ENCODE measurements at regions not wholly inside any gene's neighbourhood (a gene's known extent, or its start where the extent isn't known, plus 50 kb on each side); places are given as distances from the start of the nearest gene placed in this dataset.

GRCh38 chr5:39605588-39606575 is 181.1 kb upstream of the DAB2 start:
- FAIRE-seq = no peak
- DNase-seq (ENCODE audit: insufficient read length, low spot score) = no peak
- TF ChIP-seq TAF1 (IDR thresholded peaks at IDR 0.05; ENCODE audit: low read depth, low read length) = no peak
- no peak for TF ChIP-seq SPI1 (IDR thresholded peaks at IDR 0.05; ENCODE audit: low read depth, low read length)
- no peak for TF ChIP-seq POLR2AphosphoS5 (IDR thresholded peaks at IDR 0.05; ENCODE audit: low read depth, low read length)
- TF ChIP-seq POU2F2 (IDR thresholded peaks at IDR 0.05; ENCODE audit: low read depth, low read length) = no peak
- no peak for TF ChIP-seq PAX5 (IDR thresholded peaks at IDR 0.05; ENCODE audit: insufficient read depth, low read length, severe bottlenecking)
- no peak for TF ChIP-seq POLR2A (IDR thresholded peaks at IDR 0.05; ENCODE audit: low read depth, low read length)

DNA sequence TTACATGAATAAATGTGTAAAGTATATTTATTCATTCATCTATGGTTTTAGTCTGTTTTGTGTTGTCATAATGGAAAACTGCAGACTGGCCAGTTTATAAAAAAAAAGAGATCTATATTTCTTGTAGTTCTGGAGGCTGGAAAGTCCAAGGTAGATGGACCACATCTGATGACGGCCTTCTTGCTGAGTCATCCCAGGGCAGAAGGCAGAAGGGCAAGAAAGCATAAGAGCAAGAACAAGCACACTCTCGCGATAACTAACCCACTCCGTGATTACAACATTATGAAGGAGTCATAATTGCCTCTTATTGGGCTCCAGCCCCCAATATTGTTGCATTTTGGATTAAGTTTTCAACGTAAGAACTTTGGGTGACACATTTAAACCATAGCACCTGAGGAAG is 180.4 kb upstream of the DAB2 start:
- DNase-seq (ENCODE audit: insufficient read length, low spot score) (no peak), FAIRE-seq (no peak)
- TF ChIP-seq POLR2A (IDR thresholded peaks at IDR 0.05; ENCODE audit: low read depth, low read length) (no peak), POLR2AphosphoS5 (IDR thresholded peaks at IDR 0.05; ENCODE audit: low read depth, low read length) (no peak), TAF1 (IDR thresholded peaks at IDR 0.05; ENCODE audit: low read depth, low read length) (no peak), POU2F2 (IDR thresholded peaks at IDR 0.05; ENCODE audit: low read depth, low read length) (no peak), SPI1 (IDR thresholded peaks at IDR 0.05; ENCODE audit: low read depth, low read length) (no peak)

- no peak for TF ChIP-seq SPI1 (IDR thresholded peaks at IDR 0.05; ENCODE audit: low read depth, low read length)
- TF ChIP-seq PAX5 (IDR thresholded peaks at IDR 0.05; ENCODE audit: insufficient read depth, low read length, severe bottlenecking) = no peak
- no peak for TF ChIP-seq TAF1 (IDR thresholded peaks at IDR 0.05; ENCODE audit: low read depth, low read length)
- no peak for TF ChIP-seq POU2F2 (IDR thresholded peaks at IDR 0.05; ENCODE audit: low read depth, low read length)
- TF ChIP-seq POLR2AphosphoS5 (IDR thresholded peaks at IDR 0.05; ENCODE audit: low read depth, low read length) = no peak
- TF ChIP-seq POLR2A (IDR thresholded peaks at IDR 0.05; ENCODE audit: low read depth, low read length) = no peak
- DNase-seq (ENCODE audit: insufficient read length, low spot score) = no peak
- no peak for FAIRE-seq
These were observed 179.7 kb upstream of the DAB2 start for GRCh38 chr5:39604491-39604890.

DNA sequence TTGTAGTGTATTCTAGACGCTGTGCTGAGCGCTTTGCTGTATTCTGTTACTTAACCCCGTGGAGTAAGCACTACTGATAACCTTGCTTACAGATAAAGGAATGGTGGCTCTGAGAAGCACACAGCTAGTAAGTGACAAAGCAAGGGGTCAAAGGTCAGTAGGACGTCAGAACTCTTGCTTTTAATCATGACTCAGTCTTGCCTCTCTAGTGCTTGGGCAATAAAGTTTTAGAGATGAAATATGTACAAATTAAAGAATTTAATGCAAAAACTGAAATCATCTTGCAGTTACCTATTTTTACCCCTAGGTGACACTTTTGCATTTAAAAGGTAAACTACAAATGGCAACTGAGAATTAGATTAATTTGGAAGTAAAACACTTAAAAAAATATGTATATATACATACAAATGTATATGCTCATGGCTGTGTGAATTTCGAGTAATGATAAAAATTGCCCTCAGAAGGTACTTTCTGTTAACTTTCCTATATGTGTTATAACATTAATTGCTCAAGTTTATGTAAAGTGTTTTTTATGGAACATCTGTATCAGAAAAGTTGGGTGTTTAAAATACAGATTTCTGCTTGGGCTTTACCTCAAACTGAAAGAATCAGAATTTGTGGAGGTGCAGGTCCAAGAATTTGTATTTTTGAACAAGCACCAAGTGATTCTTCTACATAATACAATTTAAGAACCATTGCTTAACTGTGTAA is 175.1 kb upstream of the DAB2 start:
- no peak for TF ChIP-seq POLR2AphosphoS5 (IDR thresholded peaks at IDR 0.05; ENCODE audit: low read depth, low read length)
- TF ChIP-seq PAX5 (IDR thresholded peaks at IDR 0.05; ENCODE audit: insufficient read depth, low read length, severe bottlenecking) = no peak
- no peak for TF ChIP-seq SPI1 (IDR thresholded peaks at IDR 0.05; ENCODE audit: low read depth, low read length)
- TF ChIP-seq POLR2A (IDR thresholded peaks at IDR 0.05; ENCODE audit: low read depth, low read length) = no peak
- no peak for TF ChIP-seq POU2F2 (IDR thresholded peaks at IDR 0.05; ENCODE audit: low read depth, low read length)
- TF ChIP-seq TAF1 (IDR thresholded peaks at IDR 0.05; ENCODE audit: low read depth, low read length) = no peak
- DNase-seq (ENCODE audit: insufficient read length, low spot score) (no peak), FAIRE-seq (no peak)

DNA sequence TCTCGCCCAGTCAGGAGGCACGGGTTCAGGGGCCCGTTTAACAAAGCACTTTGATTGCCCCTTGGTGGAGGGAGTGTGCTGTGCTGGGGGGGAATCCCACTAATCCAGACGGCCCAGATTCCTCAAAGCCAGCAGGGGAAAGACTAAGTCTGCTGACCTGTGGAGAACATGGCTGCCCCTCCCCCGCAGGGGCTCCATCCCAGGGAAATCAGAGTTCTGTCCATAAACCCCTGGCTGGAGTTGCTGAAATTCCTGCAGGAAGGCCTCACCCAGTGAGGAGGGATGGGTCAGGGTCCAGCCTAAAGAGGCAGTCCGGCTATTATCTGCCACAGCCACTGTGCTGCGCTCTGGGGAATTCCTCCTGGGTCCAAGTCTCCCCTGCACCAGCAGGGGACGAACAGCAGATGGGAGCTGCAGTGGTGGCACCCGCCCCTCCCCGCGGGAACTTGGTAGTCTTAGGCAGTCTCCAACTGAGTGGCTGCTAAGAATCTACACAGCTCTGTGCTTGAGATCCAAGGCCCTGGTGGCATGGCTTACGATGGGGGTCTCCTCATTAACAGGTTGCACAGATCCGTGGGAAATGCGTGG is 174.0 kb upstream of the DAB2 start:
- TF ChIP-seq POU2F2 (IDR thresholded peaks at IDR 0.05; ENCODE audit: low read depth, low read length) = no peak
- no peak for TF ChIP-seq POLR2AphosphoS5 (IDR thresholded peaks at IDR 0.05; ENCODE audit: low read depth, low read length)
- TF ChIP-seq PAX5 (IDR thresholded peaks at IDR 0.05; ENCODE audit: insufficient read depth, low read length, severe bottlenecking) = no peak
- TF ChIP-seq POLR2A (IDR thresholded peaks at IDR 0.05; ENCODE audit: low read depth, low read length) = no peak
- no peak for TF ChIP-seq TAF1 (IDR thresholded peaks at IDR 0.05; ENCODE audit: low read depth, low read length)
- no peak for TF ChIP-seq SPI1 (IDR thresholded peaks at IDR 0.05; ENCODE audit: low read depth, low read length)
- DNase-seq (ENCODE audit: insufficient read length, low spot score) = no peak
- FAIRE-seq = no peak

- TF ChIP-seq PAX5 (IDR thresholded peaks at IDR 0.05; ENCODE audit: insufficient read depth, low read length, severe bottlenecking) = no peak
- no peak for TF ChIP-seq POLR2AphosphoS5 (IDR thresholded peaks at IDR 0.05; ENCODE audit: low read depth, low read length)
- no peak for TF ChIP-seq SPI1 (IDR thresholded peaks at IDR 0.05; ENCODE audit: low read depth, low read length)
- no peak for TF ChIP-seq POLR2A (IDR thresholded peaks at IDR 0.05; ENCODE audit: low read depth, low read length)
- TF ChIP-seq TAF1 (IDR thresholded peaks at IDR 0.05; ENCODE audit: low read depth, low read length) = no peak
- no peak for DNase-seq (ENCODE audit: insufficient read length, low spot score)
- no peak for FAIRE-seq
These were observed 163.4 kb upstream of the DAB2 start for GRCh38 chr5:39588179-39588578.

GRCh38 chr5:39587675-39588074 is 162.9 kb upstream of the DAB2 start:
- no peak for TF ChIP-seq POLR2A (IDR thresholded peaks at IDR 0.05; ENCODE audit: low read depth, low read length)
- TF ChIP-seq TAF1 (IDR thresholded peaks at IDR 0.05; ENCODE audit: low read depth, low read length) = no peak
- TF ChIP-seq POU2F2 (IDR thresholded peaks at IDR 0.05; ENCODE audit: low read depth, low read length) = no peak
- no peak for TF ChIP-seq POLR2AphosphoS5 (IDR thresholded peaks at IDR 0.05; ENCODE audit: low read depth, low read length)
- no peak for TF ChIP-seq PAX5 (IDR thresholded peaks at IDR 0.05; ENCODE audit: insufficient read depth, low read length, severe bottlenecking)
- TF ChIP-seq SPI1 (IDR thresholded peaks at IDR 0.05; ENCODE audit: low read depth, low read length) = no peak
- no peak for FAIRE-seq
- no peak for DNase-seq (ENCODE audit: insufficient read length, low spot score)

DNA sequence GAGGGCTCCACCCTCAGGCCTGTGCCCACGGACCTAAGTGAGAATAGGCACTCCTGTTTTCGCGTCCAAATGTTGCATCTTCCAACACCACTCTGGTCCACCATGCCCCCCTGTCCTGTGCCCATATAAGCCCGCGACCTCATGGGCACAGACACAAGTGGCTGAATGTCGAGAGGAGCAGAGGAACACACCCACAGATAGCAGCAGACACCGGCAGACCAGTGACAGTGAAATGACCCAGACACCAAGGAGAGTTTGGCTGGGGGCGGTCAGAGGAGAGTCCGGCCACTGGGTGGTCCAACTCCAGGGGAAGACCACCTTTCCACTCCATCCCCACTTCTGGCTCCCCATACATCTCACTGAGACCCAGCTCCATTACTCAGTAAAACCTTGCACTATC is 161.4 kb upstream of the DAB2 start:
- DNase-seq (ENCODE audit: insufficient read length, low spot score) (no peak), FAIRE-seq (no peak)
- no peak for TF ChIP-seq PAX5 (IDR thresholded peaks at IDR 0.05; ENCODE audit: insufficient read depth, low read length, severe bottlenecking)
- TF ChIP-seq POU2F2 (IDR thresholded peaks at IDR 0.05; ENCODE audit: low read depth, low read length) = no peak
- TF ChIP-seq TAF1 (IDR thresholded peaks at IDR 0.05; ENCODE audit: low read depth, low read length) = no peak
- TF ChIP-seq SPI1 (IDR thresholded peaks at IDR 0.05; ENCODE audit: low read depth, low read length) = no peak
- TF ChIP-seq POLR2A (IDR thresholded peaks at IDR 0.05; ENCODE audit: low read depth, low read length) = no peak
- no peak for TF ChIP-seq POLR2AphosphoS5 (IDR thresholded peaks at IDR 0.05; ENCODE audit: low read depth, low read length)

- no peak for FAIRE-seq
- no peak for DNase-seq (ENCODE audit: insufficient read length, low spot score)
- TF ChIP-seq PAX5 (IDR thresholded peaks at IDR 0.05; ENCODE audit: insufficient read depth, low read length, severe bottlenecking) = no peak
- TF ChIP-seq TAF1 (IDR thresholded peaks at IDR 0.05; ENCODE audit: low read depth, low read length) = no peak
- no peak for TF ChIP-seq POU2F2 (IDR thresholded peaks at IDR 0.05; ENCODE audit: low read depth, low read length)
- no peak for TF ChIP-seq SPI1 (IDR thresholded peaks at IDR 0.05; ENCODE audit: low read depth, low read length)
- TF ChIP-seq POLR2AphosphoS5 (IDR thresholded peaks at IDR 0.05; ENCODE audit: low read depth, low read length) = no peak
These were observed 160.1 kb upstream of the DAB2 start for GRCh38 chr5:39584927-39585326.

Data from GM12891 (cell line).